SU-DHL-6 (cell line): ENCODE measurements at regions not wholly inside any gene's neighbourhood (a gene's known extent, or its start where the extent isn't known, plus 50 kb on each side); places are given as distances from the start of the nearest gene placed in this dataset.

ENCODE experiments used
- H2AFZ ChIP-seq: fragments of 200-600 bp; sonication (generic); 2 replicates; pipeline ENCODE4 v1.6.1; 2014; ENCODE audit warnings: low read depth, mild to moderate bottlenecking, moderate library complexity, mixed read lengths, antibody characterized with exemption, low read length; ENCODE audit not compliant: severe bottlenecking
- H3F3A ChIP-seq: fragments of 200-600 bp; shearing (Covaris generic); 2 replicates; pipeline ENCODE4 v1.6.0; 2016; ENCODE audit warnings: antibody characterized with exemption, mild to moderate bottlenecking; ENCODE audit not compliant: insufficient read depth
- H3K27ac ChIP-seq: fragments of 200-600 bp; sonication (generic); 2 replicates; pipeline ENCODE4 v1.5.1; 2016; ENCODE audit warnings: low read depth, mild to moderate bottlenecking, low read length, moderate library complexity, mixed read lengths
- H3K27me3 ChIP-seq: fragments of 200-600 bp; sonication (generic), shearing (Covaris generic); 2 replicates; pipeline ENCODE4 v1.6.0; 2014; ENCODE audit warnings: mild to moderate bottlenecking, low read length
- H3K36me3 ChIP-seq: fragments of 200-600 bp; sonication (generic); 2 replicates; pipeline ENCODE4 v1.6.1; 2014; ENCODE audit warnings: mild to moderate bottlenecking, low read length, mixed read lengths
- H3K4me2 ChIP-seq: fragments of 300-600, 200-600 bp; shearing (Covaris generic), sonication (generic); 2 replicates; pipeline ENCODE4 v1.6.0; 2014; ENCODE audit warnings: low read length, low read depth, mild to moderate bottlenecking; ENCODE audit not compliant: poor library complexity, severe bottlenecking
- H3K4me3 ChIP-seq: fragments of 200-600 bp; sonication (generic); 2 replicates; pipeline ENCODE4 v1.5.1; 2014; ENCODE audit warnings: antibody characterized with exemption, low read length, mild to moderate bottlenecking, mixed read lengths; ENCODE audit not compliant: insufficient read depth, poor library complexity, severe bottlenecking
- H3K79me2 ChIP-seq: fragments of 200-600 bp; sonication (generic); 2 replicates; pipeline ENCODE4 v1.6.1; 2014; ENCODE audit warnings: mild to moderate bottlenecking, low read length, moderate library complexity; ENCODE audit not compliant: insufficient read depth
- H3K9ac ChIP-seq: fragments of 200-600 bp; sonication (generic); 2 replicates; pipeline ENCODE4 v1.7.0; 2014; ENCODE audit warnings: mild to moderate bottlenecking, low read length
- H3K9me2 ChIP-seq: fragments of 200-600 bp; sonication (generic); replicated peaks from 2 replicates; pipeline ENCODE4 v1.6.1; 2014; ENCODE audit warnings: low read length; ENCODE audit not compliant: insufficient read depth
- H3K9me3 ChIP-seq: fragments of 200-600 bp; sonication (generic); 2 replicates; pipeline ENCODE4 v1.6.1; 2014; ENCODE audit warnings: low read length, mixed read lengths; ENCODE audit not compliant: insufficient read depth
- H4K20me1 ChIP-seq: fragments of 200-600 bp; sonication (generic); 2 replicates; pipeline ENCODE4 v1.6.1; 2014; ENCODE audit warnings: low read depth, mild to moderate bottlenecking, antibody characterized with exemption, low read length, moderate library complexity, mixed read lengths
- CTCF ChIP-seq: fragments of 200-600 bp; sonication (generic); IDR thresholded peaks from one replicate; pipeline ENCODE4 v1.5.1; 2017; ENCODE audit warnings: antibody characterized with exemption, mild to moderate bottlenecking, low read length, moderate library complexity; ENCODE audit not compliant: insufficient read depth, poor library complexity, severe bottlenecking
- EZH2phosphoT487 ChIP-seq: fragments of 200-600 bp; sonication (generic), shearing (Covaris generic); conservative IDR thresholded peaks from 2 replicates; pipeline ENCODE4 v1.6.1; 2018; ENCODE audit warnings: mild to moderate bottlenecking, antibody characterized with exemption, low read length, moderate library complexity, mixed read lengths

- Histone ChIP-seq H4K20me1 (no peaks in the 10 kb centered on the region), H3K4me2 (no peak overlapping the region), H3F3A (no peaks in the 10 kb centered on the region), H2AFZ (no peak overlapping the region), H3K79me2 (no peaks in the 10 kb centered on the region), H3K4me3 (no peak overlapping the region), H3K9ac (no peak overlapping the region), H3K27me3 (no peaks in the 10 kb centered on the region), H3K36me3 (no peaks in the 10 kb centered on the region), H3K27ac (no peak overlapping the region), H3K9me3 (no peaks in the 10 kb centered on the region), H3K9me2 (no peaks in the 10 kb centered on the region)
- TF ChIP-seq CTCF (no peak), EZH2phosphoT487 (no peak)
These were observed 220.5 kb upstream of the MAGI2 start for GRCh38 chr7:79673969-79674368.

DNA sequence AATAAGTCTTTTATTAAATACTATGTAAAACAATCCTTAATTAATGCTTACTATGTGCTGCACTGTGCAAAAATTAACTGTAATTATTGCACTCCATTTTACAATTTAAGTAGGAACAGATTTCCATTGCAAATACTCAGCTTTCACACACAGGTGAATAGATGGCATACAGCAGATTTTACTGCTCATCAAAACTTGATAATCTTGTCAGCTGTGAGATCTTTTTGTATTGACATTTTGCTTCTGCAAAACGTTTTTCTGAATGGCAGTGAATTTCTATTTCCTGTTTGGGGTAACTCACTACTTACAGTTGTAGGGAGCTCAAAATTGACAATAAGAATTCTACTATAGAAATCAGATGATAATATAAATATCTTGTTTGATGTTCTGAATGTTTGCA, 220.0 kb upstream of the MAGI2 start:
- Histone ChIP-seq H3K9me2 (no peaks in the 10 kb centered on the region), H3K79me2 (no peaks in the 10 kb centered on the region), H3K4me3 (no peak overlapping the region), H3K9me3 (no peaks in the 10 kb centered on the region), H3F3A (no peaks in the 10 kb centered on the region), H3K27me3 (no peaks in the 10 kb centered on the region), H3K4me2 (no peak overlapping the region), H3K36me3 (no peaks in the 10 kb centered on the region), H3K27ac (no peak overlapping the region), H3K9ac (no peak overlapping the region), H2AFZ (no peak overlapping the region), H4K20me1 (no peaks in the 10 kb centered on the region)
- TF ChIP-seq EZH2phosphoT487 (no peak), CTCF (no peak)

- TF ChIP-seq CTCF, result no peak
- H3K79me2 ChIP-seq, result no peaks in the 10 kb centered on the region
These were observed 214.8 kb upstream of the MAGI2 start for GRCh38 chr7:79668292-79668691.

DNA sequence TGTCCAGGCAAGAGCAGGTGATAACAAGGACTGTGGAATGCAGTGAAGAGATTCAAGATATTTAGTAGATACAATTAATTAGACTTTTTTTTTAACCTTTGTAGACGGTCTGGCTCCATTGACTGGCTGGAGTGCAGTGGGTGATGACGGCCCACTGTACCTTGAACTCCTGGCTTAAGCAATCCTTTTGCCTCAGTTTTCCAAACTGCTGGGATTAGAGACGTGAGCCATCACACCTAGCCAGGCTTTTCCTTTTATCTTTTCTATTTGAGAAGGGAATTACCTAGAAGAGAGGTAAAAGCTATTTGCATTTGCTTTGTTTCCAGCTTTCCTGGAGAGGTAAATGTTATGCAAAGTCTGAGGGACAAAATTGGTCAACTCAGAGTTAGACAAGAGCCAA, 213.0 kb upstream of the MAGI2 start:
- Histone ChIP-seq H3K79me2 (no peaks in the 10 kb centered on the region), H3K9ac (no peak overlapping the region), H3K36me3 (no peaks in the 10 kb centered on the region), H3K4me3 (no peak overlapping the region), H3K27ac (no peak overlapping the region), H3K4me2 (no peak overlapping the region), H3K9me2 (no peaks in the 10 kb centered on the region), H2AFZ (no peak overlapping the region), H3K9me3 (no peaks in the 10 kb centered on the region), H4K20me1 (no peaks in the 10 kb centered on the region), H3F3A (no peaks in the 10 kb centered on the region), H3K27me3 (no peaks in the 10 kb centered on the region)
- TF ChIP-seq CTCF (no peak), EZH2phosphoT487 (no peak)

More at GRCh38 chr7:79668292-79668691, 214.8 kb upstream of the MAGI2 start:
- Histone ChIP-seq H3F3A (no peaks in the 10 kb centered on the region), H4K20me1 (no peaks in the 10 kb centered on the region), H3K9ac (no peak overlapping the region), H3K27ac (no peak overlapping the region), H3K9me2 (no peaks in the 10 kb centered on the region), H3K4me2 (no peak overlapping the region), H3K4me3 (no peak overlapping the region), H2AFZ (no peak overlapping the region), H3K36me3 (no peaks in the 10 kb centered on the region), H3K9me3 (no peaks in the 10 kb centered on the region), H3K27me3 (no peaks in the 10 kb centered on the region)
